Renal cortex interstitium (tissue), 11 donors: ENCODE measurements at regions not wholly inside any gene's neighbourhood (a gene's known extent, or its start where the extent isn't known, plus 50 kb on each side); places are given as distances from the start of the nearest gene placed in this dataset.

ENCODE experiments used
- DNase-seq, 11 donors: peaks; one replicate each; pipeline ENCODE4 v3.0.0-alpha.2; 2013; ENCODE audit warnings: low read depth in 9 of 11, low spot score in 4 of 11; ENCODE audit errors: extremely low read depth in 1 of 11

DNA sequence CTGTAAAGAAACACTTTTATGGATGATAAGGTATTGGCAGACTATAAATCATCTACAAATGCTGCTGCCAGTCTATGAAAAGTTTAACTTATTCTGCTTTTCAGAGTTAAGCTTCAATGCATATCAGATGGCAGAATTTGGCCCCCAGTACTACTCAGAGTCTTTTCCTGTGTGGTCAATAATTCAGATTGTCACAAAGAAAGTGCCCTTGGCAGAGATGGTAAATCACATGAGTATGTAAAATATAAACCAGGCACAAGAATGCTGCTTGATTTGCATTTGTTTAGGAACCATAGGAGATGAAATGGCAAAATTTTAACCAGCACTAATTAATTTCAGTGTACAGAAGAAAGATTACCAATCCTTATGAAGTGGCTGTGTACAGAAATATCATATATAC, 818.3 kb upstream of the POT1 start:
- peak in 1 of 11 donors; percentile 0 for DNase-seq

GRCh38 chr7:125746510-125746909, 816.9 kb upstream of the POT1 start:
- DNase-seq, result no peak

- no peak for DNase-seq
Observed at GRCh38 chr7:125727215-125727614, 797.6 kb upstream of the POT1 start.

DNA sequence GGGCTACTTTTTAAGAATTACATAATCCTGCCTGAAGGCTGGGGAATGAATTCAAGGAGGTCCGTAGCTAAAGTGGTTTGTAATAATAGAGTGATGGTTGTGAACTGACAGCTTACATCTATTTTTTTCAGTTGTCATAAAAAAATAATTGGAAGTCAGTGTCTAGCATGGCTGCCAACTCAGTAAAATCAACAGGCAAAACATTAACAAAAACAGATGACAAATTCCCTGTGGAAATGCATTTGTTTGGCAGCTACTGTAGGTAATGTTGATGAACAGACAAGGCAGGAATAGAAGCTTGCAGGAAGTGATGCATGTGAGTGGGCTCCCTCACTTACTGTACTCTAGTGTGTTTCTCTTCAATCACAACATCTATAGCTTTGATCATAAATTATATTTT, 766.0 kb upstream of the POT1 start:
- no peak for DNase-seq

- no peak for DNase-seq
Observed at GRCh38 chr7:125683156-125683555, 753.5 kb upstream of the POT1 start.

- DNase-seq, result no peak
Observed at GRCh38 chr7:125681508-125681907, 751.9 kb upstream of the POT1 start.

DNA sequence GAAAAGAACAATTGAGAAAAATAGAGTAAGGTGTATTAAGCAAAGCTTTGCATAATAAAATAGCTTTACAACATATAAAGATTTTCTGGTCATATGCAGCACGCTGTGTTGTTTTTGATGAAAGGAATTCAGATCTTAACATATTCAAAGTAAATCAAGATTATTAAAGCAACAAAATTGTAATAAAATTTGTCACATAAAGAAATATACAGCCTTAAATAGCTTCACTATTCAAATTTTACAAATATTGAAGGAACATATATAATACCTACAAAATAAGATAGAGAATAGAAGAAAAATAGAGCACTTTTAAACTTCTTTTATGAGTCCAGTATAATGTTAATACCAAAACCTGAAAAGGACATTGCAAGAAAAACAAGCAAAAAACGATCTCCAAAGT, 749.1 kb upstream of the POT1 start:
- no peak for DNase-seq

DNA sequence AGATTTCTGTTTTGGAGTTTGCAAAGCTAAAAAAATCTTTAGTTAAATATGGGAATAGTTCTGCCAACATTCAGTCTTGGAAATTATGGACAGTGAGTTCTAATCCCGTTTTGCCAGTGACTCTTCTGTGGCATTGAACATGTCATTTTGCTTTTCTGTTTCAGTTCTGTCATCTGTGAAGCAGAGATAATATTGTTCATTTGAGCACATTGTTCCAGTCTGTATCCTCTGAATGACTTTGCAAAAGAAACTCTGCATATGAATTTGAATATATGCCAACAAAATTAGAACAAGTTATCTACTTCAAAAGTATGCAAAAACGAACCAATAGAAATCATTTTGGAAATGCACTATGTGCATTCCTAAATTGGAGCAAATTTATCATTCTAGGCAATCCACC, 746.0 kb upstream of the POT1 start:
- DNase-seq, result no peak

DNA sequence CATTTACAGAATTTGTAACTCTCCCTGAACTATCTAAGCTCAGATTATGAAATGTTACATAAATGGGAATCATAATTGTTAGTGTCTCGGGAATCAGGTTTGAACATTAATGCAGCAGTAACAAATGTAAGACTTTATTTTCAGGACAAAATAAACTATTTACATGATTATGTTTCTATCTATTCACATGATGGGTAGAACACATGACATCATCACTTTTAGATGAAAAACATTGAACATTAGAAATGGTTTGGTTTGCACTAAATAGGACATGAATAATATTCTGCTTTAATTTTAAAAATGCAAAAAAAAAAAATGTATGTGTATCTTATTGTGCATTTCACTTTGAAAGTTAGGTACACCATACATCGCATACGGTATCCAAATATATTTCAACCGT, 745.5 kb upstream of the POT1 start:
- no peak for DNase-seq

GRCh38 chr7:125670926-125671572, 741.4 kb upstream of the POT1 start:
- DNase-seq, result peak in 4 of 11 donors; percentile 11 to 18 (median 12)

GRCh38 chr7:125668321-125668993, 738.8 kb upstream of the POT1 start:
- DNase-seq, result peak in 4 of 11 donors; percentile 4 to 18 (median 9)

GRCh38 chr7:125664625-125665024, 735.0 kb upstream of the POT1 start:
- DNase-seq, result no peak

GRCh38 chr7:125663961-125664360, 734.3 kb upstream of the POT1 start:
- peak in 2 of 11 donors; percentile 7 to 9 for DNase-seq

DNA sequence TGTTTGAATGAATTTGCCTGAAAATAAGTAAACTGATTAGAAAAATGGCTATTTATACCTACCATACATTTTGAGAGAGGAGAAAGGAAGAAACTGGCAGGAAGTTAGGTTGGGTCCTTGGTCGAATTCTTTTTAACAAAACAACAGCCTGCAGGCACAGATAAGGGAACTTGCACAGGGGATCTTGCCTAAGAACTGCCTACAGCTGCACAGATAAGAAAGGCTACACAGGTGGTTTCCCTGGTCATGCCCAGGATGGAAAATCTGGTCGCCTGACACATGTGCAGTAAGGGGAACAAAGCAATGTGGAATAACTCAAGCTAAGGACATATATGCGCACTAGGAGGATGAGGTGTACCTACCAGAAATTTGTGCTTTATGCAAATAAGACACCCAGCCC, 732.1 kb upstream of the POT1 start:
- DNase-seq, result no peak

GRCh38 chr7:125661006-125661405, 731.4 kb upstream of the POT1 start:
- DNase-seq, result no peak

GRCh38 chr7:125654076-125654475, 724.5 kb upstream of the POT1 start:
- DNase-seq, result no peak

- no peak for DNase-seq
Observed at GRCh38 chr7:125651823-125652528, 722.4 kb upstream of the POT1 start.

GRCh38 chr7:125648543-125648942, 718.9 kb upstream of the POT1 start:
- no peak for DNase-seq

- DNase-seq, result no peak
Observed at GRCh38 chr7:125645770-125646169, 716.1 kb upstream of the POT1 start.

DNA sequence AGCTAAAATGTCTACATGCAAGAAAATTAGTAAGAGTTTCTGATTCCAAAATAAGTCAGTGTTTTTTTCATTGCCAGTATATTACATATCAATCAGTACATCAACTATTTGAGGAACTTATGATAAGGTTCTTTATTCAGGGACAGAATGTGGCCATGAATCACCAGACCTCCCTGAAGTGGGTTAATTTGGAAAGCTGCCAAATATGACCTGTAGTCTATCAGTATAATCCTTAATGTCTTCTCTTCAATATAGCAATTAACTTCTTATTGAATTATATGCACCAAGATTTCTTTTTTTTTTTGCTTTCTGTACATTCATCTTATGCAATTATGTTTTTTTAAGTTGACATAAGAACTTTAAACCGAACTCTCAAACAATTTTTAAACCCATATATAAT, 714.5 kb upstream of the POT1 start:
- no peak for DNase-seq
